MM.1S (cell line): ENCODE measurements at regions not wholly inside any gene's neighbourhood (a gene's known extent, or its start where the extent isn't known, plus 50 kb on each side); places are given as distances from the start of the nearest gene placed in this dataset.
"Not testable (repeated sequence)": the region's sequence is repeated elsewhere in the genome, so short reads cannot be mapped to it uniquely, and the experiment has no call there.

Experiments used
- DNase-seq: peaks from one replicate; pipeline ENCODE4 v3.0.0-alpha.2; 2015
- H2AFZ ChIP-seq: fragments of 300-600 bp; sonication (generic); 2 replicates; pipeline ENCODE4 v1.6.0; 2016; ENCODE audit warnings: antibody characterized with exemption, low read length
- H3F3A ChIP-seq: fragments of 300-600 bp; sonication (generic); 2 replicates; pipeline ENCODE4 v1.6.1; 2016; ENCODE audit warnings: mild to moderate bottlenecking, antibody characterized with exemption, low read length, moderate library complexity, mixed read lengths; ENCODE audit not compliant: insufficient read depth
- H3K27ac ChIP-seq: fragments of 300-600 bp; sonication (generic); 2 replicates; pipeline ENCODE4 v1.5.1; 2016; ENCODE audit warnings: mild to moderate bottlenecking, low read length
- H3K27me3 ChIP-seq: fragments of 300-600 bp; sonication (generic); replicated peaks from 2 replicates; pipeline ENCODE4 v1.6.0; 2016; ENCODE audit warnings: low read length; ENCODE audit not compliant: insufficient read depth
- H3K36me3 ChIP-seq: fragments of 300-600 bp; sonication (generic); replicated peaks from 2 replicates; pipeline ENCODE4 v1.6.1; 2016; ENCODE audit warnings: mild to moderate bottlenecking, low read length, mixed read lengths; ENCODE audit not compliant: insufficient read depth
- H3K4me1 ChIP-seq: fragments of 300-600 bp; sonication (generic); 2 replicates; pipeline ENCODE4 v1.6.1; 2016; ENCODE audit warnings: low read length, mixed read lengths
- H3K4me2 ChIP-seq: fragments of 300-600 bp; sonication (generic); 2 replicates; pipeline ENCODE4 v1.6.0; 2016; ENCODE audit warnings: low read depth, low read length
- H3K4me3 ChIP-seq: fragments of 300-600 bp; sonication (generic); 2 replicates; pipeline ENCODE4 v1.5.1; 2016; ENCODE audit warnings: low read length, mixed read lengths
- H3K79me2 ChIP-seq: fragments of 300-600 bp; sonication (generic); 2 replicates; pipeline ENCODE4 v1.6.1; 2016; ENCODE audit warnings: mixed run types, low read length, mixed read lengths
- H3K9ac ChIP-seq: fragments of 300-600 bp; sonication (generic); 2 replicates; pipeline ENCODE4 v1.6.1; 2016; ENCODE audit warnings: low read length, mixed read lengths
- H3K9me2 ChIP-seq: fragments of 300-600 bp; sonication (generic); replicated peaks from 2 replicates; pipeline ENCODE4 v1.6.1; 2016; ENCODE audit warnings: mild to moderate bottlenecking, low read length, mixed read lengths; ENCODE audit not compliant: insufficient read depth
- H3K9me3 ChIP-seq: fragments of 300-600 bp; sonication (generic); replicated peaks from 2 replicates; pipeline ENCODE4 v1.6.1; 2016; ENCODE audit warnings: mild to moderate bottlenecking, low read length, mixed read lengths; ENCODE audit not compliant: insufficient read depth
- H4K20me1 ChIP-seq: fragments of 300-600 bp; sonication (generic); 2 replicates; pipeline ENCODE4 v1.6.1; 2016; ENCODE audit warnings: mild to moderate bottlenecking, low read length, moderate library complexity, mixed read lengths; ENCODE audit not compliant: insufficient read depth
- EZH2 ChIP-seq: fragments of 300-600 bp; sonication (generic); optimal IDR thresholded peaks from 2 replicates; pipeline ENCODE3; 2017; ENCODE audit warnings: low read depth, mild to moderate bottlenecking, antibody characterized with exemption, low read length, mixed read lengths
- EZH2phosphoT487 ChIP-seq: fragments of 300-600 bp; sonication (generic); IDR thresholded peaks from 2 replicates; pipeline ENCODE4 v1.6.1; 2018; ENCODE audit warnings: antibody characterized with exemption, low read length
- TF ChIP-seq, protein P1 (sequence below): fragments of 300-600 bp; sonication (generic); IDR thresholded peaks from 2 replicates; pipeline ENCODE4 v1.5.1; 2016; ENCODE audit warnings: antibody characterized with exemption, low read length, mixed read lengths

DNA sequence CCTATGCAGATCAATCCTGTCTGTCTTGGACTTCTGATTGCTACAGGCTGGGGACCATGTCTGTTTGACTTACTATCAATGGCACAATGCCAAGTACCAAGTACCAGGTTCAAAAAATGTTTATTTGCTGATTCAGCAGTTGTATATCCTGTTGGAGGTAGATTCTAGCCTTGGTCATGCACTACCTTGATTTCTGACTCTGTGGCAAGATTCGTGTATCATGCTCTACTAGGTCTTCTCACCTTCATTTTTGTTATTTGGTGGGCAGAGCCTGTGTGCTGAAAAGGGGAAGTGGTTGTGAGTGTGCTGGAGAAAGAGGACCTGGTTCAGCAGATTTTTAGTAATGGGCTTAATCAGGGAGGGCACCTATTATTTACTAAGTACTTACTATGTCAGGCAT, 192.4 kb upstream of the MYLIP start:
- H3K36me3 ChIP-seq, result no peaks in the 10 kb centered on the region
- H3F3A ChIP-seq, result no peaks in the 10 kb centered on the region; the same call in 1 of the 2 replicates
- peak overlapping the region; percentile 15; the same call in 1 of the 2 replicates for H3K4me2 ChIP-seq
- H3K79me2 ChIP-seq, result no peaks in the 10 kb centered on the region
- no peak overlapping the region for H2AFZ ChIP-seq
- DNase-seq, result peak; percentile 78
- no peaks in the 10 kb centered on the region for H3K9me2 ChIP-seq
- TF ChIP-seq EZH2 (no peak), EZH2phosphoT487 (no peak)
- TF ChIP-seq, protein P1, sequence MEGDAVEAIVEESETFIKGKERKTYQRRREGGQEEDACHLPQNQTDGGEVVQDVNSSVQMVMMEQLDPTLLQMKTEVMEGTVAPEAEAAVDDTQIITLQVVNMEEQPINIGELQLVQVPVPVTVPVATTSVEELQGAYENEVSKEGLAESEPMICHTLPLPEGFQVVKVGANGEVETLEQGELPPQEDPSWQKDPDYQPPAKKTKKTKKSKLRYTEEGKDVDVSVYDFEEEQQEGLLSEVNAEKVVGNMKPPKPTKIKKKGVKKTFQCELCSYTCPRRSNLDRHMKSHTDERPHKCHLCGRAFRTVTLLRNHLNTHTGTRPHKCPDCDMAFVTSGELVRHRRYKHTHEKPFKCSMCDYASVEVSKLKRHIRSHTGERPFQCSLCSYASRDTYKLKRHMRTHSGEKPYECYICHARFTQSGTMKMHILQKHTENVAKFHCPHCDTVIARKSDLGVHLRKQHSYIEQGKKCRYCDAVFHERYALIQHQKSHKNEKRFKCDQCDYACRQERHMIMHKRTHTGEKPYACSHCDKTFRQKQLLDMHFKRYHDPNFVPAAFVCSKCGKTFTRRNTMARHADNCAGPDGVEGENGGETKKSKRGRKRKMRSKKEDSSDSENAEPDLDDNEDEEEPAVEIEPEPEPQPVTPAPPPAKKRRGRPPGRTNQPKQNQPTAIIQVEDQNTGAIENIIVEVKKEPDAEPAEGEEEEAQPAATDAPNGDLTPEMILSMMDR, result no peak
- H4K20me1 ChIP-seq, result no peaks in the 10 kb centered on the region
- no peak overlapping the region for H3K9ac ChIP-seq
- peaks cover 23% of the 10 kb centered on the region for H3K4me1 ChIP-seq
- no peak overlapping the region for H3K4me3 ChIP-seq
- no peaks in the 10 kb centered on the region for H3K9me3 ChIP-seq
- peak overlapping the region; percentile 26; the same call in 1 of the 2 replicates for H3K27ac ChIP-seq
- no peaks in the 10 kb centered on the region for H3K27me3 ChIP-seq

DNA sequence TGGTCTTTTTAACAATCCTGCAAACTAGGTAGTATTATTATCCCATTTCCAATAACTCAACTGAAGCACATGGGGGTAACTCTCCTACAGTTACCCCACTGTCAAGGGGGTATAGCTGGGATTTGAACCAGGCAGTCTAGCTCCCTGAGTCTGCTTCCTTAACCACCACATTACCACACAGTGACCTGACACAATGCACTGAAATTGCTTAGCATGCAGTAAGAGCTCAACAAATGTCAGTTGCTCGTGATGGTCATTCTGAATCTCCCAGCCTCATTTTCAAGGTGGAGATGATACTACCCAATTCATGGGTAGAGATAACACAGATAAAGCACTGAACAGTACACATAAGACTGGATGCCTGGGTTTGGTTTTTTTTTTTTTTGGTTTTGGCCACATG, 193.2 kb upstream of the MYLIP start:
- H3K9me3 ChIP-seq, result no peaks in the 10 kb centered on the region
- TF ChIP-seq, protein P1, result no peak
- no peak for TF ChIP-seq EZH2
- no peak for TF ChIP-seq EZH2phosphoT487
- H3K4me1 ChIP-seq, result peaks cover 20% of the 10 kb centered on the region
- H3K9me2 ChIP-seq, result no peaks in the 10 kb centered on the region
- H3K4me3 ChIP-seq, result no peak overlapping the region
- no peak overlapping the region for H3K27ac ChIP-seq
- no peak overlapping the region for H3K4me2 ChIP-seq
- H4K20me1 ChIP-seq, result no peaks in the 10 kb centered on the region
- no peaks in the 10 kb centered on the region for H3K36me3 ChIP-seq
- no peak overlapping the region for H3K9ac ChIP-seq
- H2AFZ ChIP-seq, result no peak overlapping the region
- H3K79me2 ChIP-seq, result no peaks in the 10 kb centered on the region
- no peak for DNase-seq
- H3F3A ChIP-seq, result no peaks in the 10 kb centered on the region; the same call in 1 of the 2 replicates
- H3K27me3 ChIP-seq, result no peaks in the 10 kb centered on the region

DNA sequence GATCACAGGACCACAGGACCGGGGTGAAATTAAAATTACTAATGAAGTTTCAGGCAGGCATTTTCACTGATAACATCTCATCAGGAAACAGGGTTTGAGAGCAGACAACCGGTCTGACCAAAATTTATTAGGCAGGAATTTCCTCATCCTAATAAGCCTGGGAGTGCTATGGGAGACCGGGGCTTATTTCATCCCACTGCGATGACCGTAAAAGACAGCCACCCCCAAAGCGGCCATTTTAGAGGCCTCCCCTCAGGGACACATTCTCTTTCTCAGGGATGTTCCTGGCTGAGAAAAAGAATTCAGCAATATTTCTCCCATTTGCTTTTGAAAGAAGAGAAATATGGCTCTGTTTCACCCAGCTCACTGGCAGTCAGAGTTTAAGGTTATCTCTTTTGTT, 197.2 kb upstream of the MYLIP start:
- DNase-seq, H3K9me3 ChIP-seq, H3K27ac ChIP-seq, H4K20me1 ChIP-seq, H3F3A ChIP-seq, H2AFZ ChIP-seq, H3K4me2 ChIP-seq, H3K79me2 ChIP-seq, H3K9ac ChIP-seq, H3K36me3 ChIP-seq, H3K9me2 ChIP-seq, H3K4me3 ChIP-seq, H3K27me3 ChIP-seq: not testable (repeated sequence)
- peaks cover 13% of the 10 kb centered on the region for H3K4me1 ChIP-seq

DNA sequence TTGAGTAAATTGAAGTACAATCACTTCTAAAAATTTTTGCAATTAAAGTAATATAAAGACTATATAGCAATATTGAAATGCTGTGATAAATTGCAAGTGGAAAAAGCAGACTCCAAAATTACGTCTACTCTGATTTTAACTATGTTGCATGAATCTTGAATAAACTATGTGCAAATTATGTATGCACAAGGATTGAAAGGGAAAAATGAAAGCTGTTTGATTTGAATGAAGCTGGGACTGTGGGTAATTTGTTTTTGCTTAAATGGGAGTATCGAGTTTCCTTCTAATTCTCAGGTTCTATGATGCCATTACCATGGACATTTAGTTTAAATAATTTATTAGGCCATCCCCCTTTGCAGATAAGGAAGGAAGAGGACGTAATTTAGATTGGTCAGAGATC, 198.7 kb upstream of the MYLIP start:
- H3K36me3 ChIP-seq, result no peaks in the 10 kb centered on the region
- H4K20me1 ChIP-seq, result no peaks in the 10 kb centered on the region
- H3K79me2 ChIP-seq, result no peaks in the 10 kb centered on the region
- no peak overlapping the region for H3K4me3 ChIP-seq
- H3K4me2 ChIP-seq, result no peak overlapping the region
- no peak for DNase-seq
- no peak overlapping the region for H2AFZ ChIP-seq
- TF ChIP-seq EZH2phosphoT487 (no peak), EZH2 (no peak)
- TF ChIP-seq, protein P1, result no peak
- H3F3A ChIP-seq, result no peaks in the 10 kb centered on the region
- no peaks in the 10 kb centered on the region for H3K4me1 ChIP-seq
- no peak overlapping the region for H3K9ac ChIP-seq
- no peaks in the 10 kb centered on the region for H3K9me3 ChIP-seq
- H3K9me2 ChIP-seq, result no peaks in the 10 kb centered on the region
- no peaks in the 10 kb centered on the region for H3K27me3 ChIP-seq
- no peak overlapping the region for H3K27ac ChIP-seq
